Fibroblast of lung (primary cell): ENCODE measurements at regions not wholly inside any gene's neighbourhood (a gene's known extent, or its start where the extent isn't known, plus 50 kb on each side); places are given as distances from the start of the nearest gene placed in this dataset.

Experiments
- EZH2 ChIP-seq: IDR thresholded peaks from 2 replicates; pipeline ENCODE4 v1.5.1; 2012; ENCODE audit warnings: low read length, control low read depth, mild to moderate bottlenecking; ENCODE audit errors: missing control alignments
- TF ChIP-seq, protein P1 (sequence below), 2 donors: IDR thresholded peaks in 1 of 2; conservative IDR thresholded peaks in 1 of 2; 1 replicate in 1 of 2; 2 replicates in 1 of 2; pipeline ENCODE4 v1.5.1; 2011 to 2012; ENCODE audit warnings: low read length in 2 of 2, control low read depth in 1 of 2, inconsistent platforms in 1 of 2, low read depth in 1 of 2, mild to moderate bottlenecking in 1 of 2

DNA sequence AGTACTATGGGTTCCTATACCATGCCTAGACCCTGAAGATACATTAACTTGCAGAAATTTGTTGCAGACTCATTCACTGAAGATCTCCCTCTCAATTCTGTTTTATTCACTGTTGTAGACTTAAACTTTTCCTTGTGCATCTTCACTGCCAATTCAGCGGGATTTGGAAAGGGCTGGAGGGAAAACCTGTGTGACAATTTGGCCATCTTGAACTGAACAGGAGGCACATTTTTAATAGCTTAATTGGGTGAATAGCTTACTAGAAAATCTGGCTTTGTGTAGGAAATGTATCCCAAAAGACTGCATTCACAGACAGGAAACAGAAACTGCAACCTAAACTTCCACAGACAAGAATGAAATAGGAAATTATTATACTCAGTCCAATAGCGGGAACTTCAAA lies 512.3 kb downstream of the XIRP2 start:
- TF ChIP-seq, protein P1, sequence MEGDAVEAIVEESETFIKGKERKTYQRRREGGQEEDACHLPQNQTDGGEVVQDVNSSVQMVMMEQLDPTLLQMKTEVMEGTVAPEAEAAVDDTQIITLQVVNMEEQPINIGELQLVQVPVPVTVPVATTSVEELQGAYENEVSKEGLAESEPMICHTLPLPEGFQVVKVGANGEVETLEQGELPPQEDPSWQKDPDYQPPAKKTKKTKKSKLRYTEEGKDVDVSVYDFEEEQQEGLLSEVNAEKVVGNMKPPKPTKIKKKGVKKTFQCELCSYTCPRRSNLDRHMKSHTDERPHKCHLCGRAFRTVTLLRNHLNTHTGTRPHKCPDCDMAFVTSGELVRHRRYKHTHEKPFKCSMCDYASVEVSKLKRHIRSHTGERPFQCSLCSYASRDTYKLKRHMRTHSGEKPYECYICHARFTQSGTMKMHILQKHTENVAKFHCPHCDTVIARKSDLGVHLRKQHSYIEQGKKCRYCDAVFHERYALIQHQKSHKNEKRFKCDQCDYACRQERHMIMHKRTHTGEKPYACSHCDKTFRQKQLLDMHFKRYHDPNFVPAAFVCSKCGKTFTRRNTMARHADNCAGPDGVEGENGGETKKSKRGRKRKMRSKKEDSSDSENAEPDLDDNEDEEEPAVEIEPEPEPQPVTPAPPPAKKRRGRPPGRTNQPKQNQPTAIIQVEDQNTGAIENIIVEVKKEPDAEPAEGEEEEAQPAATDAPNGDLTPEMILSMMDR (conservative IDR thresholded peaks at IDR 0.05 in 1 of 2, IDR thresholded peaks at IDR 0.05 in 1 of 2; ENCODE audit: low read depth in 1 of 2, low read length in 2 of 2), result no peak
- TF ChIP-seq EZH2, result no peak
